Fibroblast of mammary gland (primary cell): ENCODE measurements at regions not wholly inside any gene's neighbourhood (a gene's known extent, or its start where the extent isn't known, plus 50 kb on each side); places are given as distances from the start of the nearest gene placed in this dataset.

Source experiments
- DNase-seq: peaks from one replicate; pipeline ENCODE4 v3.0.0-alpha.2; 2010; ENCODE audit warnings: low read depth
- H3K4me3 ChIP-seq: 2 replicates; pipeline ENCODE4 v1.5.1; 2011; ENCODE audit warnings: low read depth, mild to moderate bottlenecking, low read length, moderate library complexity; ENCODE audit not compliant: control insufficient read depth
- CTCF ChIP-seq: conservative IDR thresholded peaks from 2 replicates; pipeline ENCODE4 v1.5.1; 2011; ENCODE audit warnings: low read depth, low read length, inconsistent platforms; ENCODE audit not compliant: control insufficient read depth, insufficient read depth

- TF ChIP-seq CTCF, result no peak
- peak overlapping the region; percentile 61 for H3K4me3 ChIP-seq
- DNase-seq, result peak; percentile 75
Measured at GRCh38 chr16:79770244-79771064, 169.9 kb upstream of the MAF start.

- H3K4me3 ChIP-seq, result peak overlapping the region; percentile 61
- DNase-seq, result no peak
- TF ChIP-seq CTCF, result no peak
Measured at GRCh38 chr16:79769928-79770243, 169.3 kb upstream of the MAF start.

GRCh38 chr16:79769270-79769927 lies 168.9 kb upstream of the MAF start:
- no peak for DNase-seq
- TF ChIP-seq CTCF, result no peak
- H3K4me3 ChIP-seq, result no peak overlapping the region

GRCh38 chr16:79768276-79768970 lies 167.9 kb upstream of the MAF start:
- no peak for TF ChIP-seq CTCF
- no peak for DNase-seq
- H3K4me3 ChIP-seq, result peak overlapping the region; percentile 15

- peak overlapping the region; percentile 15 for H3K4me3 ChIP-seq
- peak; percentile 23 for DNase-seq
- peak; percentile 38 for TF ChIP-seq CTCF
Measured at GRCh38 chr16:79767421-79768275, 167.1 kb upstream of the MAF start.

- H3K4me3 ChIP-seq, result no peak overlapping the region
- DNase-seq, result no peak
- no peak for TF ChIP-seq CTCF
Measured at GRCh38 chr16:79765901-79766394, 165.4 kb upstream of the MAF start.
